Right lobe of liver (tissue), 6 donors: ENCODE measurements at regions not wholly inside any gene's neighbourhood (a gene's known extent, or its start where the extent isn't known, plus 50 kb on each side); places are given as distances from the start of the nearest gene placed in this dataset.

Experiments
- ATAC-seq, 4 donors: fragments of 200-7000 bp; cut with Tn5 transposase; one replicate each; pipeline ENCODE4 v1.9.1; 2020; ENCODE audit warnings: mild to moderate bottlenecking in 4 of 4, moderate library complexity in 4 of 4
- DNase-seq, 3 donors: peaks; one replicate each; pipeline ENCODE4 v3.0.0-alpha.2; 2020
- H3K27ac ChIP-seq, 3 donors: fragments of 200-600 bp; one replicate each; pipeline ENCODE4 v1.8.0; 2022
- H3K27me3 ChIP-seq, 2 donors: fragments of 200-600 bp; one replicate each; pipeline ENCODE4 v1.8.0; 2022
- H3K36me3 ChIP-seq, 4 donors: fragments of 200-600 bp; sonication (generic) in 1 of 4; one replicate each; pipeline versions ENCODE4 v1.5.1 to v1.8.0; 2017 to 2022; ENCODE audit warnings: control low read depth in 1 of 4
- H3K4me1 ChIP-seq, 4 donors: fragments of 200-600 bp; sonication (generic) in 1 of 4; one replicate each; pipeline versions ENCODE4 v1.5.1 to v1.8.0; 2017 to 2022; ENCODE audit warnings: control low read depth in 1 of 4
- H3K4me3 ChIP-seq, 3 donors: fragments of 200-600 bp; one replicate each; pipeline ENCODE4 v1.8.0; 2022
- H3K9me3 ChIP-seq, 4 donors: fragments of 200-600 bp; sonication (generic) in 1 of 4; one replicate each; pipeline versions ENCODE4 v1.5.1 to v1.8.0; 2017 to 2022; ENCODE audit warnings: control low read depth in 1 of 4
- CTCF ChIP-seq, 4 donors: fragments of 200-600 bp in 3 of 4; fragments of 450-650 bp in 1 of 4; IDR thresholded peaks; one replicate each; pipeline versions ENCODE4 v1.5.1 to v1.8.0; 2016 to 2022; ENCODE audit warnings: antibody characterized with exemption in 4 of 4, mild to moderate bottlenecking in 2 of 4
- POLR2A ChIP-seq: fragments of 450-650 bp; IDR thresholded peaks from one replicate; pipeline ENCODE4 v1.6.1; 2017; ENCODE audit warnings: antibody characterized with exemption, mild to moderate bottlenecking
- WGBS: methylation state at CpG from one replicate; pipeline ENCODE4 v1.1.6; 2018; ENCODE audit warnings: low coverage, low lambda C conversion rate; ENCODE audit not compliant: insufficient coverage; ENCODE audit errors: missing lambda C conversion rate; 5-methylcytosine and 5-hydroxymethylcytosine counted together
- intact Hi-C, 2 donors: fragments of 100-400 bp; cut with DNase I; formaldehyde crosslinking; loops; one replicate each; pipeline versions ENCODE4 v1.11.2 to v1.14.1; 2022
- donor health status: DM: no; HTN: yes; CAD: no.
- donor health status: DM: no; HTN: no; CAD: no.
- donor health status: DM: no; HTN: no; CAD: no.
- donor health status: DM: no; HTN: yes; CAD: no.
- donor health status: DM: no; HTN: yes; CAD: no.

- TF ChIP-seq CTCF (IDR thresholded peaks at IDR 0.05): no peak
- TF ChIP-seq POLR2A: no peak
- no peak for DNase-seq
- WGBS: 35% methylated on average over 3 of the region's 3 CpGs
These were observed 261.8 kb downstream of the ATP23 start for GRCh38 chr12:58202933-58203718.

DNA sequence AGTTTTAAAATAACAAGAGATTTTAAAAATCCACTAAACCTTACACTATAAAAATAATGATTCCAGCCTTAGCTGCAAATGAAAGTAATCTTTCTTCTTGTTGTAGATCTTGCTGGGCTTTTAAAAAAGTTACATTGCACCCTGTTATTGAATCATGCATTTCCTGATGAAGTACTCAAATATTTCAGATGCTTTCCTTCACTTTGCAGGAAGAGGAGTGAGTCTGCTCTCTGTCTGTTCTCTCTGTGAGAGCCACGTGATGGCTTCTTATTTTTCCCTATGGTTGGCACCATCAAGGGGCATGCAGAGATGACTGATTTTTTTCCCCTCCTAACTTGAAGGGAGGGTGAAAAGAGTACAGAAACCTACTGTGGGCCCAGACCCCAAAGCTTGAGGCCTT lies 262.7 kb downstream of the ATP23 start:
- ATAC-seq: no peak
- WGBS: 20% methylated on average over 1 of the region's 1 CpG
- TF ChIP-seq POLR2A (no peak), CTCF (IDR thresholded peaks at IDR 0.05) (no peak)
- Histone ChIP-seq H3K9me3 (no peaks in the 10 kb centered on the region), H3K36me3 (no peaks in the 10 kb centered on the region), H3K4me3 (no peak overlapping the region), H3K27ac (no peak overlapping the region), H3K4me1 (no peaks in the 10 kb centered on the region), H3K27me3 (no peaks in the 10 kb centered on the region)
- DNase-seq: no peak
- intact Hi-C loops: no loop called here

More at GRCh38 chr12:58202933-58203718, 261.8 kb downstream of the ATP23 start:
- intact Hi-C loops: no loop called here
- no peak for ATAC-seq
- Histone ChIP-seq H3K9me3 (no peaks in the 10 kb centered on the region), H3K36me3 (no peaks in the 10 kb centered on the region), H3K27me3 (no peaks in the 10 kb centered on the region), H3K27ac (no peak overlapping the region), H3K4me1 (no peaks in the 10 kb centered on the region), H3K4me3 (no peak overlapping the region)

DNA sequence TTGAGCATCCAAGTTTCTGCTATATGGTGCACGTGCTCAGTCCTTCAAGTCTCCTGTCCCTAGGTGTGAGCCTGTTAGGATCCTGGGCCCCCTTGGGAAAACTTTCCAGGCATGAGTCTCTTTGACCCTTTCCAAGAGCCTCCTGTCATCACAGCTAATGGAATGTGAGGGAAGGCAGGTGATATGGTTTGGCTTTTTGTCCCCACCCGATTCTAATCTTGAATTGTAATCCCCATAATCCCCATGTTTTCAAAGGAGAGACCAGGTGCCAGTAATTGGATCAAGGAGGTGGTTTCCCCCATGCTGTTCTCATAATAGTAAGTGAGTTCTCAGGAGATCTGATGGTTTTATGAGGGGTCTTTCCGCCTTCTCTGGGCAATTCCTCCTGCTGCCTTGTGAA lies 265.5 kb downstream of the ATP23 start:
- TF ChIP-seq POLR2A (no peak), CTCF (IDR thresholded peaks at IDR 0.05) (no peak)
- WGBS: 30% methylated on average over 2 of the region's 3 CpGs
- intact Hi-C loops: no loop called here
- no peaks in the 10 kb centered on the region for H3K4me1 ChIP-seq
- H3K4me3 ChIP-seq: no peak overlapping the region
- H3K27ac ChIP-seq: no peak overlapping the region
- H3K36me3 ChIP-seq: no peaks in the 10 kb centered on the region
- DNase-seq (no peak), ATAC-seq (no peak)
- H3K9me3 ChIP-seq: no peaks in the 10 kb centered on the region
- H3K27me3 ChIP-seq: no peaks in the 10 kb centered on the region

DNA sequence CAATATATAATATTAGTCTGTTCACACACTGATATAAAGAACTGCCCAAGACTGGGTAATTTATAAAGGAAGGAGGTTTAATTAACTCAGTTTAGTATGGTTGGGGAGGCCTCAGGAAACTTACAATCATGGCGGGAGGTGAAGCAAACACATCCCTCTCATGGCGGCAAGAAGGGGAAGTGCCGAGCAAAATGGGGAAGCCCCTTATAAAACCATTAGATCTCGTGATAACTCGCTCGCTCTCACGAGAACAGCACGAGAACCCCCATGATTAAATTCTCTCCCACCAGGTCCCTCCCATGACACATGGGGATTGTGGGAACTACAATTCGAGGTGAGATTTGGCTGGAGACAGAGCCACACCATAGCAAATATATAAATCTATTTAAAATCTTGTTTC lies 269.8 kb downstream of the ATP23 start:
- Histone ChIP-seq H3K27me3 (no peaks in the 10 kb centered on the region), H3K27ac (no peak overlapping the region), H3K4me3 (no peak overlapping the region), H3K4me1 (no peaks in the 10 kb centered on the region), H3K9me3 (no peaks in the 10 kb centered on the region), H3K36me3 (no peaks in the 10 kb centered on the region)
- 72% methylated on average over 7 of the region's 9 CpGs for WGBS
- no peak for ATAC-seq
- no peak for TF ChIP-seq CTCF (IDR thresholded peaks at IDR 0.05)
- no peak for TF ChIP-seq POLR2A
- no peak for DNase-seq
- intact Hi-C loops: no loop called here
